ENCODE measurements at regions not wholly inside any gene's neighbourhood (a gene's known extent, or its start where the extent isn't known, plus 50 kb on each side); places are given as distances from the start of the nearest gene placed in this dataset.

DNA sequence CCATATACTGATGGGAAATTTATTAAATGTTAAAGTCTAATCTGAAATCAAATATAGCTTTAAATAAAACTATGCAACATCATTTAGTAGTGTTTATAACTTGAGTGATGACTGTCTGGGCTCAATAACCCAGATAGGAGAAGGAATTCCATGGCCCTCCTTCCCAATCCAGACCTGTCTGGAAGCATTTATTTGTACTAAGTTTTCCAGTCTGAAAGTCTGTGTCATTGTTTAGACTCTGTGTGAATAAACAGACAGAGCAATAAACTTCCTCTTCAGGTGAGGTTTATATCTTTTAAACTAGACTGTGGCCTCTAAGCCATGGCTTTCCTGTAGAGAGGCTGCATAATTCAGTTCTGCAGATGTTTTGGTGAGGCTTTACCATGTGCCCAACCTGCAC is 176.4 kb downstream of the SOX4 start:
- TF ChIP-seq EZH2 (IDR thresholded peaks at IDR 0.05) (no peak), FOXP2 (optimal IDR thresholded peaks at IDR 0.05; ENCODE audit: control extremely low read depth, extremely low read length, insufficient read depth) (no peak), POLR2AphosphoS5 (IDR thresholded peaks at IDR 0.05; ENCODE audit: borderline replicate concordance, low read depth, low read length) (no peak)
